ENCODE measurements at regions not wholly inside any gene's neighbourhood (a gene's known extent, or its start where the extent isn't known, plus 50 kb on each side); places are given as distances from the start of the nearest gene placed in this dataset.

- Histone ChIP-seq H3K4me1 (no peaks in the 10 kb centered on the region), H3K27ac (no peak overlapping the region), H3K4me3 (no peak overlapping the region), H3K27me3 (no peaks in the 10 kb centered on the region), H3K36me3 (no peaks in the 10 kb centered on the region), H3K9me3 (no peaks in the 10 kb centered on the region)
- TF ChIP-seq, protein P1, sequence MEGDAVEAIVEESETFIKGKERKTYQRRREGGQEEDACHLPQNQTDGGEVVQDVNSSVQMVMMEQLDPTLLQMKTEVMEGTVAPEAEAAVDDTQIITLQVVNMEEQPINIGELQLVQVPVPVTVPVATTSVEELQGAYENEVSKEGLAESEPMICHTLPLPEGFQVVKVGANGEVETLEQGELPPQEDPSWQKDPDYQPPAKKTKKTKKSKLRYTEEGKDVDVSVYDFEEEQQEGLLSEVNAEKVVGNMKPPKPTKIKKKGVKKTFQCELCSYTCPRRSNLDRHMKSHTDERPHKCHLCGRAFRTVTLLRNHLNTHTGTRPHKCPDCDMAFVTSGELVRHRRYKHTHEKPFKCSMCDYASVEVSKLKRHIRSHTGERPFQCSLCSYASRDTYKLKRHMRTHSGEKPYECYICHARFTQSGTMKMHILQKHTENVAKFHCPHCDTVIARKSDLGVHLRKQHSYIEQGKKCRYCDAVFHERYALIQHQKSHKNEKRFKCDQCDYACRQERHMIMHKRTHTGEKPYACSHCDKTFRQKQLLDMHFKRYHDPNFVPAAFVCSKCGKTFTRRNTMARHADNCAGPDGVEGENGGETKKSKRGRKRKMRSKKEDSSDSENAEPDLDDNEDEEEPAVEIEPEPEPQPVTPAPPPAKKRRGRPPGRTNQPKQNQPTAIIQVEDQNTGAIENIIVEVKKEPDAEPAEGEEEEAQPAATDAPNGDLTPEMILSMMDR (IDR thresholded peaks at IDR 0.05): no peak
- peak; percentile 21 for DNase-seq (ENCODE audit: low spot score)
These were observed 90.7 kb downstream of the ANKRD60 start for GRCh38 chr20:58137651-58138265.

DNA sequence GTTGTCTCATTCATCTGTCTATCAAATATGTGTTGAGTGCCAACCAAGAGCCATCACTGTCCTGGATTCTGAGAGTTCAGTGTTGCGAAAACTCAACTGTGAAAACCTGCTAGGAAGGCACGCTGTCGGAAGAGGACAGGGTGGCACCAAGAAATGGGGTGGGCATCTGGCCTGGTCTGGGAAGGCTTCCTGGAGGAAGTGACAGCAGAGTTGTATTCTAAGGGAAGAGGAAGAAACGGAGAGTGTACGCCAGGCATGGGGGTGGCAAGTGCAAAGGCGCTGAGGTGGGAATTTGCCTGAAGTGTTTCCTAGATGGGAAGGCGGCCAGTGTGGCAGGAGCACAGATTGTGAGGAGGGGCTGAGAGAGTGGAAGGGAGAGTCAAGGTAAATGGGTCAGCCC lies 91.2 kb downstream of the ANKRD60 start:
- H3K27me3 ChIP-seq: no peaks in the 10 kb centered on the region
- TF ChIP-seq, protein P1 (IDR thresholded peaks at IDR 0.05): no peak
- H3K27ac ChIP-seq: no peak overlapping the region
- H3K9me3 ChIP-seq: no peaks in the 10 kb centered on the region
- peak; percentile 30 for DNase-seq (ENCODE audit: low spot score)
- H3K4me3 ChIP-seq: no peak overlapping the region
- H3K36me3 ChIP-seq: no peaks in the 10 kb centered on the region
- no peaks in the 10 kb centered on the region for H3K4me1 ChIP-seq

- H3K27me3 ChIP-seq: no peaks in the 10 kb centered on the region
- no peaks in the 10 kb centered on the region for H3K9me3 ChIP-seq
- H3K4me1 ChIP-seq: peaks cover 0 to 1% of the 10 kb centered on the region in 2 donors
- no peak overlapping the region for H3K4me3 ChIP-seq
- no peaks in the 10 kb centered on the region for H3K36me3 ChIP-seq
- TF ChIP-seq, protein P1 (IDR thresholded peaks at IDR 0.05): no peak
- no peak overlapping the region for H3K27ac ChIP-seq
- DNase-seq (ENCODE audit: low spot score): peak; percentile 34
These were observed 92.3 kb downstream of the ANKRD60 start for GRCh38 chr20:58136149-58136484.

DNA sequence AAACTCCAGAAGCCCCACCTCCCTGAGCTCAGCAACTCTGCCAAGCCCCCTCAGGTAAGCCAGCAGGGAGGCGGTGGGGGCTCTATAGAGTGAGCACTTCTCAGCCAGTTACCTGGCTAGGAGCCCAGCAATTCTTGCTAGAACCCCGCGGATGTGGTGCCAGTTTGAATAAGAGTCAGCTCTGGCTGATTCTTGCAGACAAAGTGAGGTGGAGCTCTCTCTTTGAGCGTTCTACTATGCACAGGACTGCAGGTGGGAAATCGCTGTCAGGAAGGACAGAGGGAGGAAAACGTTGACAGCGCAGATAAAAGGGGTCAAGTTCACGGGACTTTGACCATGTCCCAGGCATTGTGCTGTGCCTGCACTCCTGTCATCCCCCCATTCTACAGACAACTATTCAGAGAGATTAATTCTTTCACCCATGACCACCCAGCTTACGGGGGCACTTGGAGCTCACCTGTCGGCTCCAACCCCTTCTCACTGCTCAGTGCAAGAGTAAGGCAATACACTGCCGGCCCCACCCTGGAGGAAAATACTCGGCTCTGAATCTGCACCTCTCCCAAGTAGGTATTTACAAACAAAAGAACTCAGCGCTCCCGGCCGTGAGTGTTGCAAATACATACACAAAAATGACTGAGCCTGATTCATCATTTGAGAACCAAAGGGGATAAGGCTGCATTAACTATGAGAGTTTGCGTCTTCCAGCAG lies 92.9 kb downstream of the ANKRD60 start:
- Histone ChIP-seq H3K4me1 (peaks cover 0 to 6% of the 10 kb centered on the region in 2 donors), H3K4me3 (no peak overlapping the region), H3K27me3 (no peaks in the 10 kb centered on the region), H3K9me3 (no peaks in the 10 kb centered on the region), H3K27ac (no peak overlapping the region), H3K36me3 (no peaks in the 10 kb centered on the region)
- TF ChIP-seq, protein P1 (IDR thresholded peaks at IDR 0.05): no peak
- peak; percentile 53 for DNase-seq (ENCODE audit: low spot score)

DNA sequence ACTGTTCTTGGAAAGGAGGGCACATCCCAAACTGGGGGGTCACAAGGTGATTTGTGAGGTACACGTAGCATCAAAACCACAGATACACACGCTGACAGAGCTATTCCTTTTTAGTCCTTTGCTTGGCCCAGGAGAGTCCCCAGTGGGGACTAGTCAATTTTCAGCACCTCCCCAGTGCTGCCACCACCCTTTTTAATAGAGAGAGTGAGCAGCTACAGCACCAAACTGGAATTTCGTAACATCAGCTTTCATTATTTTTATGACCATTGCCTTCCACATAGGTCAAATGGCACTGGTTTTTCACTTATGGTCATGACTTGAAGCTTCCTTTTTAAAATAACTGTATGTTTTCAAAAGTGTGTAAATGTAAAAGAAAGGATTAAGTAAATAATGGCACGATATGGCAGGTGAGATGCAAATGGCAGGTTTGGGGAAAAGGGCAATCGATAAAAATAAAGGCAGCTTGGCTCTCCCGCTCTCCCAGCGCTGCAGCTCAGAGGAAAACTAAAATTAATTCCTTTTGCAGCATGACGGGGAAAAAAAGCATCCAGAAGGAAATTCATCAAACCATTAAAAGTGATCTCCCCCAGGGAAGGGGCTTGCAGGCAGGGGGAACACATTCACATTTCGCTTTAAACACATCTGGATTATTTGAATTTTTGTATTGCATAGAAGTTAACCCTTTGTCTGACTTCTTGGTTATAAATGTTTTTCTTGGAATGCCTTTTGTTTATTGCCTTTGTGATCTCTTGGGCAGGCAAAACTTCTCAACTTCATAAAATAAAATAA lies 95.2 kb downstream of the ANKRD60 start:
- Histone ChIP-seq H3K36me3 (no peaks in the 10 kb centered on the region), H3K27me3 (no peaks in the 10 kb centered on the region), H3K4me3 (no peak overlapping the region), H3K4me1 (peaks cover 0 to 6% of the 10 kb centered on the region in 2 donors), H3K27ac (no peak overlapping the region), H3K9me3 (no peaks in the 10 kb centered on the region)
- TF ChIP-seq, protein P1 (IDR thresholded peaks at IDR 0.05): no peak
- DNase-seq (ENCODE audit: low spot score): peak; percentile 40
